Neural cell (in vitro differentiated cells): ENCODE measurements at regions not wholly inside any gene's neighbourhood (a gene's known extent, or its start where the extent isn't known, plus 50 kb on each side); places are given as distances from the start of the nearest gene placed in this dataset.

Experiments
- H2AFZ ChIP-seq: fragments of 200-600, 300-800 bp; sonication (generic), shearing (Covaris generic); 2 replicates; pipeline ENCODE4 v1.6.0; 2014; ENCODE audit warnings: low read depth, mild to moderate bottlenecking, antibody characterized with exemption, low read length, moderate library complexity
- H3F3A ChIP-seq: fragments of 200-600 bp; shearing (Covaris generic); 2 replicates; pipeline ENCODE4 v1.6.1; 2016; ENCODE audit warnings: mild to moderate bottlenecking, moderate library complexity, mixed read lengths, antibody characterized with exemption, low read length; ENCODE audit not compliant: insufficient read depth, poor library complexity, severe bottlenecking
- H3K27ac ChIP-seq: fragments of 200-600, 300-800 bp; sonication (generic), shearing (Covaris generic); 2 replicates; pipeline ENCODE4 v1.5.1; 2014; ENCODE audit warnings: mild to moderate bottlenecking, low read length, moderate library complexity
- H3K27me3 ChIP-seq: fragments of 300-800, 200-600 bp; sonication (generic), shearing (Covaris generic); 2 replicates; pipeline ENCODE4 v1.6.0; 2014; ENCODE audit warnings: mild to moderate bottlenecking, low read depth, low read length, moderate library complexity; ENCODE audit not compliant: insufficient read depth
- H3K36me3 ChIP-seq: fragments of 300-800, 200-600 bp; sonication (generic), shearing (Covaris generic); 2 replicates; pipeline ENCODE4 v1.5.1; 2014; ENCODE audit warnings: mild to moderate bottlenecking, antibody characterized with exemption, low read length, moderate library complexity; ENCODE audit not compliant: insufficient read depth
- H3K4me2 ChIP-seq: fragments of 300-800, 200-600 bp; sonication (generic), shearing (Covaris generic); 2 replicates; pipeline ENCODE4 v1.6.0; 2014; ENCODE audit warnings: mild to moderate bottlenecking, low read length
- H3K4me3 ChIP-seq: fragments of 300-800, 200-600 bp; sonication (generic), shearing (Covaris generic); 2 replicates; pipeline ENCODE4 v1.5.1; 2014; ENCODE audit warnings: mild to moderate bottlenecking, low read length, moderate library complexity
- H3K79me2 ChIP-seq: fragments of 200-600 bp; shearing (Covaris generic); replicated peaks from 2 replicates; pipeline ENCODE4 v1.6.0; 2014; ENCODE audit warnings: mild to moderate bottlenecking, low read length, moderate library complexity; ENCODE audit not compliant: insufficient read depth
- H3K9ac ChIP-seq: fragments of 300-800, 200-600 bp; sonication (generic), shearing (Covaris generic); 2 replicates; pipeline ENCODE4 v1.6.1; 2016; ENCODE audit warnings: mild to moderate bottlenecking, low read length, mixed read lengths
- H3K9me2 ChIP-seq: fragments of 200-600 bp; shearing (Covaris generic); 2 replicates; pipeline ENCODE4 v1.6.1; 2016; ENCODE audit warnings: mild to moderate bottlenecking, low read length, mixed read lengths; ENCODE audit not compliant: insufficient read depth
- H3K9me3 ChIP-seq: fragments of 200-600, 300-800 bp; sonication (generic), shearing (Covaris generic); 2 replicates; pipeline ENCODE4 v1.6.1; 2016; ENCODE audit warnings: mild to moderate bottlenecking, mixed run types, low read length, moderate library complexity, mixed read lengths
- H4K20me1 ChIP-seq: fragments of 200-600 bp; shearing (Covaris generic); 2 replicates; pipeline ENCODE4 v1.6.1; 2016; ENCODE audit warnings: mild to moderate bottlenecking, mixed run types; ENCODE audit not compliant: insufficient read depth
- EP300 ChIP-seq: fragments of 450-650 bp; conservative IDR thresholded peaks from 2 replicates; pipeline ENCODE4 v1.6.1; 2014; ENCODE audit warnings: antibody characterized with exemption, mild to moderate bottlenecking, moderate library complexity; ENCODE audit not compliant: poor library complexity, severe bottlenecking
- EZH2 ChIP-seq: fragments of 200-600, 300-800 bp; shearing (Covaris generic), sonication (generic); IDR thresholded peaks from 2 replicates; pipeline ENCODE4 v1.6.1; 2014; ENCODE audit warnings: antibody characterized with exemption, low read length, borderline replicate concordance, mild to moderate bottlenecking; ENCODE audit not compliant: insufficient read depth, poor library complexity, severe bottlenecking
- MXI1 ChIP-seq: fragments of 450-650 bp; conservative IDR thresholded peaks from 2 replicates; pipeline ENCODE4 v1.6.1; 2014; ENCODE audit warnings: antibody characterized with exemption, mild to moderate bottlenecking; ENCODE audit not compliant: poor library complexity, severe bottlenecking
- POLR2AphosphoS5 ChIP-seq: IDR thresholded peaks from 2 replicates; pipeline ENCODE4 v1.6.1; 2012
- RAD21 ChIP-seq: fragments of 450-650 bp; conservative IDR thresholded peaks from 2 replicates; pipeline ENCODE4 v1.6.1; 2014; ENCODE audit warnings: antibody characterized with exemption, mild to moderate bottlenecking, moderate library complexity
- SMC3 ChIP-seq: fragments of 450-650 bp; conservative IDR thresholded peaks from 2 replicates; pipeline ENCODE4 v1.6.1; 2014; ENCODE audit warnings: antibody characterized with exemption, mild to moderate bottlenecking, moderate library complexity; ENCODE audit not compliant: poor library complexity
- TAF1 ChIP-seq: IDR thresholded peaks from 2 replicates; pipeline ENCODE4 v1.6.1; 2012; ENCODE audit warnings: low read depth
- TF ChIP-seq, protein P1 (sequence below): IDR thresholded peaks from 2 replicates; pipeline ENCODE4 v1.6.1; 2012; ENCODE audit warnings: borderline replicate concordance
- TF ChIP-seq, protein P2 (sequence below): fragments of 450-650 bp; IDR thresholded peaks from 2 replicates; pipeline ENCODE4 v1.5.1; 2014; ENCODE audit warnings: antibody characterized with exemption, mild to moderate bottlenecking, moderate library complexity; ENCODE audit not compliant: poor library complexity, severe bottlenecking

- H3K9ac ChIP-seq, result no peak overlapping the region
- H4K20me1 ChIP-seq, result no peaks in the 10 kb centered on the region
- H3K27me3 ChIP-seq, result no peaks in the 10 kb centered on the region
- H3K36me3 ChIP-seq, result no peaks in the 10 kb centered on the region
- TF ChIP-seq MXI1 (no peak), TAF1 (no peak), SMC3 (peak; percentile 33), EP300 (peak; percentile 85), RAD21 (peak; percentile 35), EZH2 (no peak), POLR2AphosphoS5 (peak; percentile 84)
- TF ChIP-seq, protein P1, sequence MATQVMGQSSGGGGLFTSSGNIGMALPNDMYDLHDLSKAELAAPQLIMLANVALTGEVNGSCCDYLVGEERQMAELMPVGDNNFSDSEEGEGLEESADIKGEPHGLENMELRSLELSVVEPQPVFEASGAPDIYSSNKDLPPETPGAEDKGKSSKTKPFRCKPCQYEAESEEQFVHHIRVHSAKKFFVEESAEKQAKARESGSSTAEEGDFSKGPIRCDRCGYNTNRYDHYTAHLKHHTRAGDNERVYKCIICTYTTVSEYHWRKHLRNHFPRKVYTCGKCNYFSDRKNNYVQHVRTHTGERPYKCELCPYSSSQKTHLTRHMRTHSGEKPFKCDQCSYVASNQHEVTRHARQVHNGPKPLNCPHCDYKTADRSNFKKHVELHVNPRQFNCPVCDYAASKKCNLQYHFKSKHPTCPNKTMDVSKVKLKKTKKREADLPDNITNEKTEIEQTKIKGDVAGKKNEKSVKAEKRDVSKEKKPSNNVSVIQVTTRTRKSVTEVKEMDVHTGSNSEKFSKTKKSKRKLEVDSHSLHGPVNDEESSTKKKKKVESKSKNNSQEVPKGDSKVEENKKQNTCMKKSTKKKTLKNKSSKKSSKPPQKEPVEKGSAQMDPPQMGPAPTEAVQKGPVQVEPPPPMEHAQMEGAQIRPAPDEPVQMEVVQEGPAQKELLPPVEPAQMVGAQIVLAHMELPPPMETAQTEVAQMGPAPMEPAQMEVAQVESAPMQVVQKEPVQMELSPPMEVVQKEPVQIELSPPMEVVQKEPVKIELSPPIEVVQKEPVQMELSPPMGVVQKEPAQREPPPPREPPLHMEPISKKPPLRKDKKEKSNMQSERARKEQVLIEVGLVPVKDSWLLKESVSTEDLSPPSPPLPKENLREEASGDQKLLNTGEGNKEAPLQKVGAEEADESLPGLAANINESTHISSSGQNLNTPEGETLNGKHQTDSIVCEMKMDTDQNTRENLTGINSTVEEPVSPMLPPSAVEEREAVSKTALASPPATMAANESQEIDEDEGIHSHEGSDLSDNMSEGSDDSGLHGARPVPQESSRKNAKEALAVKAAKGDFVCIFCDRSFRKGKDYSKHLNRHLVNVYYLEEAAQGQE, result peak; percentile 98
- TF ChIP-seq, protein P2, sequence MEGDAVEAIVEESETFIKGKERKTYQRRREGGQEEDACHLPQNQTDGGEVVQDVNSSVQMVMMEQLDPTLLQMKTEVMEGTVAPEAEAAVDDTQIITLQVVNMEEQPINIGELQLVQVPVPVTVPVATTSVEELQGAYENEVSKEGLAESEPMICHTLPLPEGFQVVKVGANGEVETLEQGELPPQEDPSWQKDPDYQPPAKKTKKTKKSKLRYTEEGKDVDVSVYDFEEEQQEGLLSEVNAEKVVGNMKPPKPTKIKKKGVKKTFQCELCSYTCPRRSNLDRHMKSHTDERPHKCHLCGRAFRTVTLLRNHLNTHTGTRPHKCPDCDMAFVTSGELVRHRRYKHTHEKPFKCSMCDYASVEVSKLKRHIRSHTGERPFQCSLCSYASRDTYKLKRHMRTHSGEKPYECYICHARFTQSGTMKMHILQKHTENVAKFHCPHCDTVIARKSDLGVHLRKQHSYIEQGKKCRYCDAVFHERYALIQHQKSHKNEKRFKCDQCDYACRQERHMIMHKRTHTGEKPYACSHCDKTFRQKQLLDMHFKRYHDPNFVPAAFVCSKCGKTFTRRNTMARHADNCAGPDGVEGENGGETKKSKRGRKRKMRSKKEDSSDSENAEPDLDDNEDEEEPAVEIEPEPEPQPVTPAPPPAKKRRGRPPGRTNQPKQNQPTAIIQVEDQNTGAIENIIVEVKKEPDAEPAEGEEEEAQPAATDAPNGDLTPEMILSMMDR, result no peak
- H3K79me2 ChIP-seq, result no peaks in the 10 kb centered on the region
- H2AFZ ChIP-seq, result no peak overlapping the region
- peak overlapping the region; percentile 66 for H3K27ac ChIP-seq
- no peaks in the 10 kb centered on the region for H3K9me3 ChIP-seq
- H3F3A ChIP-seq, result no peaks in the 10 kb centered on the region
- H3K4me3 ChIP-seq, result no peak overlapping the region
- no peak overlapping the region for H3K4me2 ChIP-seq
- H3K9me2 ChIP-seq, result no peaks in the 10 kb centered on the region
Observed at GRCh38 chr2:22403748-22404147, 981.2 kb upstream of the KLHL29 start.

DNA sequence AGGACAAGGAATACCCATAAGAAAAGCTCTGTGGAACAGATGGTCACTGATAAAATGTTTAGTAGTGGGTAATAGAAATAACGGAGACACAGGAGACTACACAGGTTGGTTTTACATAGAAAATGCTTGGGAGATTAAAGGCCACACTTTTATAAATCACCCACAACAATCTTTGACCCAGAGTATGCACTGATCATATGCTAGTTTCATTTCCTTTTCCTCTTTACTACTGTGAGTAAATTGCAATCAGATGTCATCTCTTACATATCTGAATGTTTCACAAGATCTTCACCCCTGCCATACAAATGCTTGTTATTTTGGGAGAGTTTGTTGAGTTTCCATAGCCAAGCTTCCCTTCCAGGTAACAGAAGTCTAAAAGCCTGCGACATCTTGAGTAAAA, 978.4 kb upstream of the KLHL29 start:
- Histone ChIP-seq H3F3A (no peaks in the 10 kb centered on the region), H3K9me3 (no peaks in the 10 kb centered on the region), H3K4me2 (no peak overlapping the region), H3K36me3 (no peaks in the 10 kb centered on the region), H3K9me2 (no peaks in the 10 kb centered on the region), H3K27ac (no peak overlapping the region), H3K27me3 (no peaks in the 10 kb centered on the region), H3K4me3 (no peak overlapping the region), H3K9ac (no peak overlapping the region), H4K20me1 (no peaks in the 10 kb centered on the region), H3K79me2 (no peaks in the 10 kb centered on the region), H2AFZ (no peak overlapping the region)
- TF ChIP-seq POLR2AphosphoS5 (no peak), SMC3 (no peak), EZH2 (no peak), EP300 (no peak), TAF1 (no peak), RAD21 (no peak), MXI1 (no peak)
- TF ChIP-seq, protein P2, result no peak
- TF ChIP-seq, protein P1, result no peak
